Esophagus (tissue), 2 donors: ENCODE measurements at regions not wholly inside any gene's neighbourhood (a gene's known extent, or its start where the extent isn't known, plus 50 kb on each side); places are given as distances from the start of the nearest gene placed in this dataset.

Experiments used
- H3K27ac ChIP-seq, 2 donors: one replicate each; pipeline ENCODE4 v1.5.1; 2013; ENCODE audit warnings: low read depth in 2 of 2, mild to moderate bottlenecking in 2 of 2, inconsistent platforms in 1 of 2, low read length in 1 of 2, moderate library complexity in 1 of 2
- H3K27me3 ChIP-seq, 2 donors: one replicate each; pipeline ENCODE4 v1.6.1; 2013; ENCODE audit warnings: low read length in 2 of 2, control low read depth in 1 of 2, mild to moderate bottlenecking in 1 of 2; ENCODE audit not compliant: insufficient read depth in 2 of 2, control insufficient read depth in 1 of 2
- H3K36me3 ChIP-seq, 2 donors: one replicate each; pipeline ENCODE4 v1.6.1; 2013; ENCODE audit warnings: low read length in 1 of 2; ENCODE audit not compliant: control insufficient read depth in 2 of 2, insufficient read depth in 2 of 2
- H3K4me1 ChIP-seq, 2 donors: one replicate each; pipeline ENCODE4 v1.6.1; 2013; ENCODE audit warnings: low read length in 1 of 2; ENCODE audit not compliant: control insufficient read depth in 2 of 2, insufficient read depth in 2 of 2
- H3K4me3 ChIP-seq, 2 donors: one replicate each; pipeline ENCODE4 v1.5.1; 2013; ENCODE audit warnings: low read length in 2 of 2, mild to moderate bottlenecking in 2 of 2, low read depth in 1 of 2, moderate library complexity in 1 of 2
- H3K9me3 ChIP-seq, 2 donors: one replicate each; pipeline ENCODE4 v1.6.1; 2013; ENCODE audit warnings: mild to moderate bottlenecking in 2 of 2, low read depth in 1 of 2, low read length in 1 of 2, moderate library complexity in 1 of 2; ENCODE audit not compliant: control insufficient read depth in 2 of 2, insufficient read depth in 1 of 2
- WGBS, 2 donors: extraction: QIAGEN DNeasy Blood & Tissue Kit; methylation state at CpG; one replicate each; pipeline ENCODE4 v1.1.7; 2013; 5-methylcytosine and 5-hydroxymethylcytosine counted together
- donor health status: healthy with polysubstance abuse.
- donor health status: Bipolar disorder and iron deficiency.

- H3K27ac ChIP-seq: no peak overlapping the region
- H3K9me3 ChIP-seq: no peaks in the 10 kb centered on the region
- H3K36me3 ChIP-seq: no peaks in the 10 kb centered on the region
- peaks cover 0 to 3% of the 10 kb centered on the region in 2 donors for H3K27me3 ChIP-seq
- no peak overlapping the region for H3K4me3 ChIP-seq
- WGBS, 2 donors: 73 to 87% methylated on average over 13 of the region's 13 CpGs
- H3K4me1 ChIP-seq: peaks cover 0 to 2% of the 10 kb centered on the region in 2 donors
These were observed 246.1 kb downstream of the NDUFA10 start for GRCh38 chr2:239778861-239779558.

DNA sequence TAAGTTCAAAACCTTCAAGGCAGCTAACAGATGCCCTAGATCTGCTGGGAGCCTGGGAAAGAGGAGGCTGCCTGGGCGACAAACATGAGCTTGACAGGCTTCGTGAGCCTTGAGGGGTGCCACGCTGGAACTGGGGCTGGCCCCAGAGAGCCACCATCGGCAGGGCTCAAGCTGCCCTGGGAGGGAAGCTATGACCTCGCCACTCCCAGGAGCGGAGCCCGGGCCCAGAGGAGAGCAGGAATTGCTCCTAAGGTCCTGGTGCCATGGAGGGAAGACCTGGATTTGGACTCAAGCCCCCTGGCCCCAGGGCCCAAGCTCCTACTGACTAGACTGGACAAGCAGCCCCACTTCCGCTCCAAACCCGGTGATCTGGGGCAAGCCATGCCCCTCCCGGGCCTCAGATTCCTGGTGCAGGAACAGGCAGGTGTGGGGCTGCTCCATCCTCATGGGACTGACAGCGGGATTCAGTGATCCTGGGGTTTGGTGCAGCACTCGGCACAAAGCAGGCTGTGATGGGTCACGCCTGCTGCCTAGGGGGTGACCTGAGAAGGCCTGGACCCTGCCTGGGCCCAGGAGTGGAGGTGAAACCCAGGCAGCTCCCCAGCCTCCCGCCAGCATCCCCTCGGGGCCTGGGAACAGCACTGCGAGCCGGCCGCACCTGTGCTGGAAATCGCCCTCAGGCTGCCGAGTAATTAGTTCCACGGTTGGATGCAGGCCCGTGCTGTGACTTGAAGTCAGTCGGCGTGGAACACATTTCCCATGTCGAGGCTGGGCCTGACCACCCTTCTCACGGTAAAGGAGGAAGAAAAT, 246.9 kb downstream of the NDUFA10 start:
- Histone ChIP-seq H3K36me3 (no peaks in the 10 kb centered on the region), H3K27me3 (peaks cover 0 to 3% of the 10 kb centered on the region in 2 donors), H3K9me3 (no peaks in the 10 kb centered on the region), H3K27ac (no peak overlapping the region), H3K4me1 (peaks cover 0 to 2% of the 10 kb centered on the region in 2 donors), H3K4me3 (no peak overlapping the region)
- 64 to 74% methylated on average over 26 of the region's 26 CpGs for WGBS, 2 donors

- peaks cover 0 to 7% of the 10 kb centered on the region in 2 donors for H3K9me3 ChIP-seq
- peaks cover 0 to 3% of the 10 kb centered on the region in 2 donors for H3K27me3 ChIP-seq
- no peak overlapping the region for H3K27ac ChIP-seq
- no peak overlapping the region for H3K4me3 ChIP-seq
- no peaks in the 10 kb centered on the region for H3K36me3 ChIP-seq
- WGBS, 2 donors: 86 to 90% methylated on average over 11 of the region's 11 CpGs
- peaks cover 0 to 2% of the 10 kb centered on the region in 2 donors for H3K4me1 ChIP-seq
These were observed 247.9 kb downstream of the NDUFA10 start for GRCh38 chr2:239777219-239777618.

DNA sequence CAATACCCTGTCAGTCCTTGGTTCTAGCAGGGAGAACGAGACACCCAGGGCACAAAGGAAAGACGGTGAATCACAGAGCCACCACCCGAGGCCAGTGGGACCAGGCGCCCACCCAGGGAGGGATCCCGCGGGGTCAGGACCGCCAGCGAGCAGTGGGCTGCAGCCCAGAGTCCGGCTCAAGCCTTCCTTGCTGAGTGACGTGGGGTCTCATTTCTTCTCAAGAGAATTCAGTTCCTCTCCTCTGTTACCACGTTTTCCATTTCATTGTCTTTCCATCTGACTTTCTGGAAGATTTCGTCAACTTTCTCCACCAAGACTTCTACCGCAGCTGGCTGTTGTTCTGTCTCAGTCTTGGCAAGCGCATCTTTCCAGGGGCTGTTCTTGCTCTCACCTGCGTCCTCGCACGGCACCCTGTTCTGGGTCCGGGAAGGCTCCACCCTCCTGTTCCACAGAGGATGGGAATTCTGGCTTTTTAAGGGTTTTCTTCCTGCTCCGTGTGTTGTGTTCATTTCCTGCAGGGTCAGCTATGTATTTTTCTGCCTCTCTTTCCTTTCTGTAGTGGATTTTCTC, 248.6 kb downstream of the NDUFA10 start:
- Histone ChIP-seq H3K27ac (no peak overlapping the region), H3K4me1 (peaks cover 0 to 2% of the 10 kb centered on the region in 2 donors), H3K4me3 (no peak overlapping the region), H3K9me3 (peaks cover 1 to 11% of the 10 kb centered on the region in 2 donors), H3K36me3 (no peaks in the 10 kb centered on the region), H3K27me3 (peaks cover 0 to 3% of the 10 kb centered on the region in 2 donors)
- WGBS, 2 donors: 73 to 77% methylated on average over 19 of the region's 19 CpGs

DNA sequence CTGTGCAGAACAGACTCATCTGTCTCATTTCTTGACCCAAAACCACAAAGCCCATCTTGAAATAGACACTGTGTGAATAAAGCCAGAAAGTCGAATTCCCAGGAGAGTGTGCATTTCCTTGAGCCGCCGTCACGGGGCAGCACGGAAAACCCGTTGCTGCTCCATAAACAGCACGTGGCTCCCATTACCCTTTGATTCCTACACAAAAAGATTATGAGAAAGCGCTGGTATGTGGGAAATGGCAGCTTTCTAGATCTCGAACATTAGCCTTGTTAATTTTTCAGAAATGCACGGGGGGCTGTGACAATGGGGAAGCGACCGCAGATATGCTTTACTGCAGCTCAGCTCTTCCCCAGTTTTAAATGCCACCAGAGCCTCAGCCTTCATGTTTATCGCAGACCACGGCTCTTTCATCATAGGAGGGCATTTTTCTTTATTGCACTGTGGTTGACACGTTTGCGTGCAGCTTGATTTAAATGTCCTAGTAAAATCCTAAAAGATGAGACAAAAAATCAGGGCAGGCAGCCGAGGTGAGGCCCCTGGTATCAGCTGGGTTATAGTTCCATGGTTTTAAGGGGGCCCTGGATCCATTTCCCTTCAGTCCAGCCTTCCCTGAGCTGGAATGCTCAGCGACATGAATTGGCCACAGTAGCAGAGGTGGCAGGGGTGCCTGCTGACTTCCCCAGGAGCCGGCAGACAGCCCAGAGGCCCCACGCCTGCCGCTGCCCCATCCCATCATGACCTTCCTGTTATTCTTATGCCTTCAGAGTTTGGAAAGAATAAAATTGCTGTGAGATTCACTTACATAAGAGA, 249.3 kb downstream of the NDUFA10 start:
- WGBS, 2 donors: 67 to 72% methylated on average over 21 of the region's 21 CpGs
- H3K9me3 ChIP-seq: peaks cover 3 to 14% of the 10 kb centered on the region in 2 donors
- peaks cover 0 to 2% of the 10 kb centered on the region in 2 donors for H3K4me1 ChIP-seq
- H3K4me3 ChIP-seq: no peak overlapping the region
- H3K36me3 ChIP-seq: no peaks in the 10 kb centered on the region
- no peak overlapping the region for H3K27ac ChIP-seq
- H3K27me3 ChIP-seq: peaks cover 0 to 3% of the 10 kb centered on the region in 2 donors

DNA sequence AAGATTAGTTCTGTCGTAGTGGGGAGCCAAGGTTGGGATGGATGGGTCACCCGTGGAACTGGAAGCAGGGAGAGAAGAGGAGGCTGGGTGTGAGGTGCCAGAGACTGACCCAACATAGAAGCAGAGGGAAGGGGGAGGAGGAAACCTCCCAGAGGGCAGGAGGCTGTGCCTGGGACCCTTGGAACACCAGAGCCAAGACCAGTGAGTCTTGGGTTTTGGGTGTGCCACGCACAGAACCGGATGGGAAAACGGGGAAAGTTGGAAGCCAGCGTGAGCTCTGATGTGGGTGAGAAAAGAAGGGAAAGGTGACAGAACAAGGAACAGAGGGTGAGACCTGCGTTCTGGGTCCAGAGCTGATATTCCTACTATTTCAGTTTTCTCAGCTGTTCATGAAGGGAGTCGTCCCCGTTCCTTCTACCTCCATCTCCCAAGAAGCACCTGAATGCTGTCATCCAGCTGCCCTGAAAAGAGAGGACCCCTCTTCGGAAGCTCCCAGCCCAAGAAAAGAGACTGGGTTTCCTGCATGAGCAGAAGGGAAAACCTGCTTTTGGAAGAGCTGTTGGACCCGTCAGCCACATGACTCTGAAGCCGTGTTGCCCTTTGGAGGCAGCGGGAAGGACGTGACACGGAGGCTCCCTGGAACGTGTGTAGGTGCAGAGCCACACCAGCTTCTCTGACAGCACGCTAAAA, 250.1 kb downstream of the NDUFA10 start:
- peaks cover 0 to 3% of the 10 kb centered on the region in 2 donors for H3K27me3 ChIP-seq
- no peak overlapping the region for H3K27ac ChIP-seq
- H3K4me1 ChIP-seq: peaks cover 0 to 2% of the 10 kb centered on the region in 2 donors
- 80 to 83% methylated on average over 17 of the region's 17 CpGs for WGBS, 2 donors
- H3K4me3 ChIP-seq: no peak overlapping the region
- no peaks in the 10 kb centered on the region for H3K36me3 ChIP-seq
- peaks cover 3 to 15% of the 10 kb centered on the region in 2 donors for H3K9me3 ChIP-seq

- no peaks in the 10 kb centered on the region for H3K36me3 ChIP-seq
- no peak overlapping the region for H3K4me3 ChIP-seq
- H3K9me3 ChIP-seq: peaks cover 3 to 15% of the 10 kb centered on the region in 2 donors
- H3K27ac ChIP-seq: no peak overlapping the region
- peaks cover 2% of the 10 kb centered on the region in 2 donors for H3K4me1 ChIP-seq
- H3K27me3 ChIP-seq: peaks cover 0 to 3% of the 10 kb centered on the region in 2 donors
- WGBS, 2 donors: 81 to 89% methylated on average over 4 of the region's 4 CpGs
These were observed 251.0 kb downstream of the NDUFA10 start for GRCh38 chr2:239774142-239774462.

- H3K9me3 ChIP-seq: peaks cover 3 to 16% of the 10 kb centered on the region in 2 donors
- no peaks in the 10 kb centered on the region for H3K36me3 ChIP-seq
- peaks cover 0 to 3% of the 10 kb centered on the region in 2 donors for H3K27me3 ChIP-seq
- 85 to 89% methylated on average over 15 of the region's 15 CpGs for WGBS, 2 donors
- H3K4me1 ChIP-seq: peaks cover 0 to 2% of the 10 kb centered on the region in 2 donors
- no peak overlapping the region for H3K4me3 ChIP-seq
- H3K27ac ChIP-seq: no peak overlapping the region
These were observed 251.7 kb downstream of the NDUFA10 start for GRCh38 chr2:239773228-239774141.
